SJSA1 (cell line): ENCODE measurements at regions not wholly inside any gene's neighbourhood (a gene's known extent, or its start where the extent isn't known, plus 50 kb on each side); places are given as distances from the start of the nearest gene placed in this dataset.
A peak's percentile ranks its signal among the peaks of the same experiment; 100 is the strongest.
"Not testable (repeated sequence)": the region's sequence is repeated elsewhere in the genome, so short reads cannot be mapped to it uniquely, and the experiment has no call there.

ENCODE experiments used
- DNase-seq, 2 experiments: peaks; one replicate each; pipeline ENCODE4 v3.0.0-alpha.2; 2015 to 2020; ENCODE audit warnings: low spot score in 2 of 2, low read depth in 1 of 2
- H3K27ac ChIP-seq: fragments of 250-450 bp; sonication (Bioruptor Pico); 2 replicates; pipeline ENCODE4 v1.5.1; 2020; ENCODE audit warnings: mild to moderate bottlenecking, moderate library complexity
- H3K27me3 ChIP-seq: fragments of 250-450 bp; sonication (Bioruptor Pico); replicated peaks from 2 replicates; pipeline ENCODE4 v1.5.1; 2020; ENCODE audit warnings: mild to moderate bottlenecking, moderate library complexity
- H3K36me3 ChIP-seq: fragments of 250-450 bp; sonication (Bioruptor Pico); 2 replicates; pipeline ENCODE4 v1.5.1; 2020; ENCODE audit warnings: mild to moderate bottlenecking
- H3K4me1 ChIP-seq: fragments of 250-450 bp; sonication (Bioruptor Pico); replicated peaks from 2 replicates; pipeline ENCODE4 v1.6.1; 2021; ENCODE audit warnings: mild to moderate bottlenecking
- H3K4me3 ChIP-seq: fragments of 250-450 bp; sonication (Bioruptor Pico); 2 replicates; pipeline ENCODE4 v1.5.1; 2020; ENCODE audit warnings: mild to moderate bottlenecking
- H3K9me3 ChIP-seq: fragments of 250-450 bp; sonication (Bioruptor Pico); replicated peaks from 2 replicates; pipeline ENCODE4 v1.5.1; 2020; ENCODE audit warnings: mild to moderate bottlenecking

GRCh38 chr4:86522349-86522748 is 71.8 kb upstream of the PTPN13 start:
- Histone ChIP-seq H3K27me3 (no peaks in the 10 kb centered on the region), H3K4me3 (no peak overlapping the region), H3K4me1 (no peaks in the 10 kb centered on the region), H3K36me3 (no peaks in the 10 kb centered on the region), H3K27ac (no peak overlapping the region), H3K9me3 (peaks cover 6% of the 10 kb centered on the region)
- DNase-seq: no peak

DNA sequence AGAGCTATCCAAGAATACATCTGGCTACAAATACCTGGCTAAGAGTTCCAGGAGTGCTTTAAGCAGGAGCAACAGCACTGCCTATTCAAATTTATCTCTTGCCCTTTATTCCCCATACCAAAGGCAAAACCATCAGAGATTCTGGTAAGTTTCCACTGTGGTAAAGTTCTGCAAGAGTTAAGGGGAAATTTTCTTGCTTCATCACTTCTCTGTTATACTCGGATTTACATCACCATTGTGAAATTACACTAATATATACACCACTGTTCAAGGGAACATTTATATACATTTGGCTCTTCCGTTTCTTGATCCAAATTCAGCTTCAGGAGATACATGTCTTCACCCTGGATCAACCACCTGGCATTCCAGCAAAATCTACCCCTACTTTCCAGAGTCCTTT is 70.8 kb upstream of the PTPN13 start:
- DNase-seq: no peak
- Histone ChIP-seq H3K27ac (no peak overlapping the region), H3K27me3 (no peaks in the 10 kb centered on the region), H3K4me3 (no peak overlapping the region), H3K9me3 (peaks cover 6% of the 10 kb centered on the region), H3K4me1 (no peaks in the 10 kb centered on the region), H3K36me3 (no peaks in the 10 kb centered on the region)

- not testable (repeated sequence) for H3K27ac ChIP-seq, H3K4me3 ChIP-seq, H3K27me3 ChIP-seq, DNase-seq, H3K36me3 ChIP-seq, H3K9me3 ChIP-seq
- peaks cover 10% of the 10 kb centered on the region for H3K4me1 ChIP-seq
Measured at GRCh38 chr4:86527713-86528112, 66.4 kb upstream of the PTPN13 start.

- peak in 1 of 2 experiments; percentile 37 for DNase-seq
- Histone ChIP-seq H3K36me3 (no peaks in the 10 kb centered on the region), H3K4me1 (peaks cover 10% of the 10 kb centered on the region), H3K27me3 (no peaks in the 10 kb centered on the region), H3K27ac (no peak overlapping the region), H3K4me3 (no peak overlapping the region), H3K9me3 (no peaks in the 10 kb centered on the region)
Measured at GRCh38 chr4:86529436-86529835, 64.7 kb upstream of the PTPN13 start.

DNA sequence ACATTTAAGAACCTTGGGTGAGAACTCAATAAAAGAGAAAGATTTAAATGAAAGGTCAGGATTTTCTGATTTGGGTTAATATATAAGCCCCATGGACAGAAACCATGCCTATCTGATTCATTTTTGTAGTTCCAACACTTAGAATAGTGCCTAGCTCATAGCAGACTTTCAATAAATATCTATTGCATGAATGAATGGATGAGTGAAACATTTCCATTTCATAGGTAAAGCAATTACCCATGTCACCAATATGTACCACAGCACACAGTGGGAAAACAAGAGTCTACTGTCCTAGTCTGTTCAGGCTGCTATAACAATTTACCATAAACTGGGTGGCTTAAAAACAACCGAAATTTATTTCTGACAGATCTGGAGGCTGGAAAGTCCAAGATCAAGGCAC is 63.9 kb upstream of the PTPN13 start:
- H3K4me3 ChIP-seq: no peak overlapping the region
- H3K27me3 ChIP-seq: no peaks in the 10 kb centered on the region
- no peaks in the 10 kb centered on the region for H3K9me3 ChIP-seq
- H3K36me3 ChIP-seq: no peaks in the 10 kb centered on the region
- H3K4me1 ChIP-seq: peaks cover 10% of the 10 kb centered on the region
- H3K27ac ChIP-seq: no peak overlapping the region
- DNase-seq: no peak

GRCh38 chr4:86531440-86531839 is 62.7 kb upstream of the PTPN13 start:
- peaks cover 17% of the 10 kb centered on the region for H3K4me1 ChIP-seq
- no peak for DNase-seq
- no peak overlapping the region for H3K27ac ChIP-seq
- no peaks in the 10 kb centered on the region for H3K9me3 ChIP-seq
- H3K36me3 ChIP-seq: no peaks in the 10 kb centered on the region
- no peaks in the 10 kb centered on the region for H3K27me3 ChIP-seq
- no peak overlapping the region for H3K4me3 ChIP-seq

DNA sequence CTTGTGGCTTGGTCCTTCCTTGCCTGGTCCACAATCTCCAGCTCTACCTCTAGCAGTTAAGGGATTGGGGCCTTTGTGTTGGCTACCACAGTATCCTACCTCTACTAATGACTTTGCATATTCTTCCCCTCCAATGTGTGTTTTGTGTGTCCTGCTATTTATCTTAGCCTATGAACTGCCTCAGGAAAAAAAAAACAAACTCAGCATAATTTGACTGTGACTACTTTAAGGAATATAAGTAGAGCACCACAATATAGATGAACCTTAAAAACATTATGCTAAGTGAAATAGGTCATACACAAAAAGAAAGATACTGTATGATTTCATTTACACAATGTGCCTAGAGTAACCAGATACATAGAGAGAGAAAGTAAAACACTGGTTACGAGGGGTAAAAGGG is 61.3 kb upstream of the PTPN13 start:
- Histone ChIP-seq H3K4me1 (peaks cover 17% of the 10 kb centered on the region), H3K4me3 (no peak overlapping the region), H3K27ac (no peak overlapping the region), H3K27me3 (no peaks in the 10 kb centered on the region), H3K9me3 (no peaks in the 10 kb centered on the region), H3K36me3 (no peaks in the 10 kb centered on the region)
- DNase-seq: no peak

GRCh38 chr4:86536151-86536550 is 58.0 kb upstream of the PTPN13 start:
- H3K36me3 ChIP-seq: no peaks in the 10 kb centered on the region
- H3K27me3 ChIP-seq: no peaks in the 10 kb centered on the region
- H3K9me3 ChIP-seq: no peaks in the 10 kb centered on the region
- DNase-seq: no peak
- H3K4me3 ChIP-seq: no peak overlapping the region
- H3K27ac ChIP-seq: no peak overlapping the region
- H3K4me1 ChIP-seq: 0 out of 2 replicates have a peak, but pooled peaks cover 7% of the 10 kb centered on the region

- no peak overlapping the region for H3K27ac ChIP-seq
- H3K36me3 ChIP-seq: no peaks in the 10 kb centered on the region
- no peaks in the 10 kb centered on the region for H3K27me3 ChIP-seq
- peaks cover 16% of the 10 kb centered on the region for H3K4me1 ChIP-seq
- no peaks in the 10 kb centered on the region for H3K9me3 ChIP-seq
- H3K4me3 ChIP-seq: no peak overlapping the region
- DNase-seq: no peak
Measured at GRCh38 chr4:86542319-86543027, 51.6 kb upstream of the PTPN13 start.

DNA sequence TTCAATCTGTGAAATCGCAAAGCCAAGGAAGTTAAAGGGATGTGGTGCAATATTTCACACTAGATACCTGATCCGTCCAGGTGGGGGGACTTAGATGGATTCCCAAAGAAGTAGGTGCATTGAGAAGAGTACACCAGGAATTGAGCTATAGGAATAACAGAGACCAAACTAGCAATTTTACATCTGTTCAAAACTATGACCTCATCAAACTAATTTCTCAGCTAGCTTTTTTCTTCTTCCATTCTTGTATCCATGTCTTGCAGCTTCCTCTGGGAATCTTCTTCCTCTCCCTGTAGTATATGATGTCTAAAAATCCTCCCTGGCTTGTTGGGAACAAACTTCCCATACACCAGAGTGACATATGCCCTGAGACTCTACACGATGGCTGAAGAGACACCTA is 51.0 kb upstream of the PTPN13 start:
- DNase-seq: no peak
- no peak overlapping the region for H3K27ac ChIP-seq
- no peaks in the 10 kb centered on the region for H3K27me3 ChIP-seq
- no peaks in the 10 kb centered on the region for H3K36me3 ChIP-seq
- no peaks in the 10 kb centered on the region for H3K9me3 ChIP-seq
- no peak overlapping the region for H3K4me3 ChIP-seq
- peaks cover 16% of the 10 kb centered on the region for H3K4me1 ChIP-seq

- peaks cover 16% of the 10 kb centered on the region for H3K4me1 ChIP-seq
- H3K4me3 ChIP-seq: no peak overlapping the region
- peak in 1 of 2 experiments; percentile 42 for DNase-seq
- H3K27ac ChIP-seq: no peak overlapping the region
- H3K36me3 ChIP-seq: no peaks in the 10 kb centered on the region
- H3K9me3 ChIP-seq: no peaks in the 10 kb centered on the region
- no peaks in the 10 kb centered on the region for H3K27me3 ChIP-seq
Measured at GRCh38 chr4:86543560-86544309, 50.4 kb upstream of the PTPN13 start.

GRCh38 chr4:86544310-86544966 is 49.7 kb upstream of the PTPN13 start:
- Histone ChIP-seq H3K9me3 (no peaks in the 10 kb centered on the region), H3K36me3 (no peaks in the 10 kb centered on the region), H3K4me3 (no peak overlapping the region), H3K4me1 (peaks cover 16% of the 10 kb centered on the region), H3K27ac (0 out of 2 replicates have a peak overlapping the region, but pooled peaks have one; percentile 4), H3K27me3 (no peaks in the 10 kb centered on the region)
- DNase-seq: no peak
